HCT116 (cell line): ENCODE measurements at regions not wholly inside any gene's neighbourhood (a gene's known extent, or its start where the extent isn't known, plus 50 kb on each side); places are given as distances from the start of the nearest gene placed in this dataset.

ENCODE experiments used
- ATAC-seq: fragments of 200-7000 bp; cut with Tn5 transposase; 2 replicates; pipeline ENCODE4 v1.9.1; 2020; ENCODE audit warnings: mild to moderate bottlenecking, moderate library complexity
- BruUV-seq: library from RNA; stranded (reverse); fragments of 400-500 nt; replicated peaks from 2 replicates; lab custom pipeline; 2021; lab: Mats Ljungman, UMichigan
- CTCF ChIA-PET: fragments of 300-600 bp; sonication (Branson Sonifier 250); formaldehyde crosslinking; loops from one replicate; lab custom pipeline; 2021; ENCODE audit warnings: antibody characterized with exemption; lab: Charles Lee
- POLR2A ChIA-PET: fragments of 300-600, 350-600 bp; sonication (Branson Sonifier 250); formaldehyde crosslinking; loops from one replicate; lab custom pipeline; 2021; ENCODE audit warnings: antibody characterized with exemption; lab: Charles Lee
- RAD21 ChIA-PET, 2 experiments: fragments of 300-600 bp; sonication (Branson Sonifier 250); formaldehyde crosslinking; loops; one replicate each; lab custom pipeline; 2023; ENCODE audit warnings: low total read pairs in 2 of 2; ENCODE audit not compliant: uncharacterized antibody in 2 of 2, unreplicated experiment in 2 of 2, low non-redundant PET in 1 of 2; lab: Charles Lee
- DNase-seq: peaks from one replicate; pipeline ENCODE4 v3.0.0-alpha.2; 2010; ENCODE audit warnings: low read depth, low spot score
- H2AFZ ChIP-seq: fragments of 200-600 bp; shearing (Covaris generic), sonication (generic); 2 replicates; pipeline ENCODE4 v1.6.1; 2017; ENCODE audit warnings: low read depth, mixed run types, mixed read lengths, antibody characterized with exemption, low read length; ENCODE audit not compliant: poor library complexity, severe bottlenecking
- H3K27ac ChIP-seq: 2 replicates; pipeline ENCODE4 v1.5.1; 2012; ENCODE audit warnings: low read depth, low read length
- H3K27me3 ChIP-seq: fragments of 200-600 bp; sonication (generic); 2 replicates; pipeline ENCODE4 v1.6.1; 2016; ENCODE audit warnings: mixed run types, low read length, mixed read lengths; ENCODE audit not compliant: insufficient read depth
- H3K36me3 ChIP-seq, 2 experiments: fragments of 200-500 bp in 1 of 2; fragments of 200-600 bp in 1 of 2; sonication (Bioruptor generic) in 1 of 2; sonication (generic) in 1 of 2; 2 replicates each; pipeline versions ENCODE4 v1.5.1 to v1.6.1; 2014 to 2016; ENCODE audit warnings: low read length in 2 of 2, inconsistent platforms in 1 of 2, mixed read lengths in 1 of 2, mixed run types in 1 of 2; ENCODE audit not compliant: insufficient read depth in 2 of 2, control insufficient read depth in 1 of 2
- H3K4me1 ChIP-seq, 2 experiments: fragments of 200-600 bp in 1 of 2; sonication (generic) in 1 of 2; 2 replicates each; pipeline versions ENCODE4 v1.5.1 to v1.6.1; 2012 to 2017; ENCODE audit warnings: low read length in 2 of 2, inconsistent platforms in 1 of 2, mild to moderate bottlenecking in 1 of 2, mixed read lengths in 1 of 2, mixed run types in 1 of 2, moderate library complexity in 1 of 2; ENCODE audit not compliant: insufficient read depth in 2 of 2, control insufficient read depth in 1 of 2
- H3K4me2 ChIP-seq: fragments of 200-600 bp; sonication (generic); 2 replicates; pipeline ENCODE4 v1.6.1; 2017; ENCODE audit warnings: mixed run types, low read length, mixed read lengths
- H3K4me3 ChIP-seq, 2 experiments: fragments of 200-600 bp in 1 of 2; sonication (generic) in 1 of 2; replicated peaks in 1 of 2; 2 replicates each; pipeline ENCODE4 v1.5.1; 2011 to 2016; ENCODE audit warnings: low read length in 2 of 2, control low read depth in 1 of 2, low read depth in 1 of 2, mild to moderate bottlenecking in 1 of 2, mixed read lengths in 1 of 2, mixed run types in 1 of 2
- H3K79me2 ChIP-seq: fragments of 200-600 bp; sonication (generic); 2 replicates; pipeline ENCODE4 v1.6.1; 2017; ENCODE audit warnings: mild to moderate bottlenecking, mixed run types, low read length, moderate library complexity, mixed read lengths; ENCODE audit not compliant: insufficient read depth
- H3K9ac ChIP-seq: fragments of 200-600 bp; sonication (generic); 2 replicates; pipeline ENCODE4 v1.6.1; 2016; ENCODE audit warnings: low read length, mixed read lengths
- H3K9me2 ChIP-seq: fragments of 200-600 bp; sonication (generic), shearing (Covaris generic); 2 replicates; pipeline ENCODE4 v1.6.1; 2017; ENCODE audit warnings: mixed run types, mild to moderate bottlenecking, moderate library complexity; ENCODE audit not compliant: insufficient read depth
- H3K9me3 ChIP-seq, 2 experiments: fragments of 200-500 bp in 1 of 2; fragments of 200-600 bp in 1 of 2; sonication (Bioruptor generic) in 1 of 2; sonication (generic) in 1 of 2; 2 replicates each; pipeline ENCODE4 v1.6.1; 2014 to 2017; ENCODE audit warnings: low read length in 2 of 2, mixed read lengths in 2 of 2, inconsistent platforms in 1 of 2, low read depth in 1 of 2, mild to moderate bottlenecking in 1 of 2, mixed run types in 1 of 2, moderate library complexity in 1 of 2; ENCODE audit not compliant: control insufficient read depth in 1 of 2, insufficient read depth in 1 of 2
- H4K20me1 ChIP-seq: fragments of 200-600 bp; sonication (generic), shearing (Covaris generic); 2 replicates; pipeline ENCODE4 v1.6.1; 2017; ENCODE audit warnings: mixed run types, mild to moderate bottlenecking, moderate library complexity; ENCODE audit not compliant: insufficient read depth
- CBX3 ChIP-seq: IDR thresholded peaks from 2 replicates; pipeline ENCODE4 v1.6.1; 2012; ENCODE audit warnings: low read depth
- CEBPB ChIP-seq: IDR thresholded peaks from 2 replicates; pipeline ENCODE4 v1.6.1; 2012; ENCODE audit warnings: low read depth
- EGR1 ChIP-seq: IDR thresholded peaks from 2 replicates; pipeline ENCODE4 v1.6.1; 2012; ENCODE audit warnings: low read depth
- EZH2phosphoT487 ChIP-seq: fragments of 200-600 bp; IDR thresholded peaks from 2 replicates; pipeline ENCODE4 v1.6.1; 2018; ENCODE audit warnings: antibody characterized with exemption, borderline replicate concordance
- POLR2A ChIP-seq: IDR thresholded peaks from 2 replicates; pipeline ENCODE4 v1.7.0; 2011; ENCODE audit warnings: borderline replicate concordance; ENCODE audit not compliant: insufficient read depth, insufficient read length; ENCODE audit errors: extremely low read depth
- SP1 ChIP-seq: IDR thresholded peaks from 2 replicates; pipeline ENCODE4 v1.6.1; 2012; ENCODE audit warnings: low read depth
- SRF ChIP-seq: IDR thresholded peaks from 2 replicates; pipeline ENCODE4 v1.6.1; 2012; ENCODE audit warnings: low read depth
- TCF7L2 ChIP-seq: IDR thresholded peaks from 2 replicates; pipeline ENCODE4 v1.7.0; 2011; ENCODE audit warnings: borderline replicate concordance, inconsistent platforms; ENCODE audit not compliant: insufficient read depth, insufficient read length; ENCODE audit errors: extremely low read depth
- intact Hi-C: fragments of 100-400 bp; cut with micrococcal nuclease; formaldehyde crosslinking; loops from 2 replicates; pipeline ENCODE4 v1.10.0; 2022
- TF ChIP-seq, protein P1 (sequence below): IDR thresholded peaks from 2 replicates; pipeline ENCODE4 v1.6.1; 2012
- TF ChIP-seq, protein P2 (sequence below): IDR thresholded peaks from 2 replicates; pipeline ENCODE4 v1.6.1; 2012
- TF ChIP-seq, protein P3 (sequence below): IDR thresholded peaks from 2 replicates; pipeline ENCODE4 v1.6.1; 2012; ENCODE audit warnings: low read depth

DNA sequence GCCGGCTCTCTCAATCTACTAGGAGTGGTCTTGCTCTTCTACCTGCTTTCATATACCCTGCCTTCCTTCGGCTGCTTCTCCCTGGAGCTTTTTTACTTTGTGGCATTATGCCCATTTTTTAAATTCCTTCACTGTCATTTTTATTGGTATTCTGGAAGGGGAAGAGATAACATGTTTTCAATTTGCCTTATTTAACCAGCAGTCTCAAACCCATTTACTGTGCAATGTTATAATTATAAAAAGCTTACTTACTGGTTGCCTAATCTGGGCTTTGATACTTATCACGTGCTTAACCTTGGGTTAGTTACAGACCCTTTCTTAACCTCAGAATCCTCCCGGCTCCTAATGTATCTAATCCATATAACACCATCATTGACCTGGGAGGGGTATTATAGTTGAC, 128.1 kb downstream of the SIPA1L2 start:
- BruUV-seq: no TSS peak
- no peaks in the 10 kb centered on the region for H3K79me2 ChIP-seq
- ATAC-seq: no peak

More for the DNA sequence above, 128.1 kb downstream of the SIPA1L2 start:
- Histone ChIP-seq H3K36me3 (no peaks in the 10 kb centered on the region), H3K9me3 (no peaks in the 10 kb centered on the region), H2AFZ (no peak overlapping the region), H4K20me1 (no peaks in the 10 kb centered on the region), H3K4me1 (no peaks in the 10 kb centered on the region), H3K9me2 (no peaks in the 10 kb centered on the region), H3K9ac (no peak overlapping the region), H3K4me3 (no peak overlapping the region), H3K27me3 (no peaks in the 10 kb centered on the region), H3K27ac (no peak overlapping the region), H3K4me2 (no peak overlapping the region)
- CTCF ChIA-PET: no interaction called here
- DNase-seq: no peak
- RAD21 ChIA-PET: no interaction called here
- TF ChIP-seq CEBPB (no peak), POLR2A (no peak), EGR1 (no peak), TCF7L2 (no peak), CBX3 (no peak), SP1 (no peak), SRF (no peak), EZH2phosphoT487 (no peak)
- TF ChIP-seq, protein P1, sequence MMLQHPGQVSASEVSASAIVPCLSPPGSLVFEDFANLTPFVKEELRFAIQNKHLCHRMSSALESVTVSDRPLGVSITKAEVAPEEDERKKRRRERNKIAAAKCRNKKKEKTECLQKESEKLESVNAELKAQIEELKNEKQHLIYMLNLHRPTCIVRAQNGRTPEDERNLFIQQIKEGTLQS: no peak
- TF ChIP-seq, protein P2, sequence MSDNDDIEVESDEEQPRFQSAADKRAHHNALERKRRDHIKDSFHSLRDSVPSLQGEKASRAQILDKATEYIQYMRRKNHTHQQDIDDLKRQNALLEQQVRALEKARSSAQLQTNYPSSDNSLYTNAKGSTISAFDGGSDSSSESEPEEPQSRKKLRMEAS: no peak
- TF ChIP-seq, protein P3, sequence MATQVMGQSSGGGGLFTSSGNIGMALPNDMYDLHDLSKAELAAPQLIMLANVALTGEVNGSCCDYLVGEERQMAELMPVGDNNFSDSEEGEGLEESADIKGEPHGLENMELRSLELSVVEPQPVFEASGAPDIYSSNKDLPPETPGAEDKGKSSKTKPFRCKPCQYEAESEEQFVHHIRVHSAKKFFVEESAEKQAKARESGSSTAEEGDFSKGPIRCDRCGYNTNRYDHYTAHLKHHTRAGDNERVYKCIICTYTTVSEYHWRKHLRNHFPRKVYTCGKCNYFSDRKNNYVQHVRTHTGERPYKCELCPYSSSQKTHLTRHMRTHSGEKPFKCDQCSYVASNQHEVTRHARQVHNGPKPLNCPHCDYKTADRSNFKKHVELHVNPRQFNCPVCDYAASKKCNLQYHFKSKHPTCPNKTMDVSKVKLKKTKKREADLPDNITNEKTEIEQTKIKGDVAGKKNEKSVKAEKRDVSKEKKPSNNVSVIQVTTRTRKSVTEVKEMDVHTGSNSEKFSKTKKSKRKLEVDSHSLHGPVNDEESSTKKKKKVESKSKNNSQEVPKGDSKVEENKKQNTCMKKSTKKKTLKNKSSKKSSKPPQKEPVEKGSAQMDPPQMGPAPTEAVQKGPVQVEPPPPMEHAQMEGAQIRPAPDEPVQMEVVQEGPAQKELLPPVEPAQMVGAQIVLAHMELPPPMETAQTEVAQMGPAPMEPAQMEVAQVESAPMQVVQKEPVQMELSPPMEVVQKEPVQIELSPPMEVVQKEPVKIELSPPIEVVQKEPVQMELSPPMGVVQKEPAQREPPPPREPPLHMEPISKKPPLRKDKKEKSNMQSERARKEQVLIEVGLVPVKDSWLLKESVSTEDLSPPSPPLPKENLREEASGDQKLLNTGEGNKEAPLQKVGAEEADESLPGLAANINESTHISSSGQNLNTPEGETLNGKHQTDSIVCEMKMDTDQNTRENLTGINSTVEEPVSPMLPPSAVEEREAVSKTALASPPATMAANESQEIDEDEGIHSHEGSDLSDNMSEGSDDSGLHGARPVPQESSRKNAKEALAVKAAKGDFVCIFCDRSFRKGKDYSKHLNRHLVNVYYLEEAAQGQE: no peak
- intact Hi-C loops: no loop called here
- POLR2A ChIA-PET: no interaction called here
